H1 (cell line): ENCODE measurements at regions not wholly inside any gene's neighbourhood (a gene's known extent, or its start where the extent isn't known, plus 50 kb on each side); places are given as distances from the start of the nearest gene placed in this dataset.

Experiments used
- CTCF ChIA-PET: fragments of 300-600 bp; sonication (Branson Sonifier 250); formaldehyde crosslinking; loops from one replicate; lab custom pipeline; 2021; ENCODE audit not compliant: partially characterized antibody; lab: Charles Lee
- POLR2A ChIA-PET: fragments of 300-600 bp; sonication (Branson Sonifier 250); formaldehyde crosslinking; loops from one replicate; lab custom pipeline; 2021; ENCODE audit warnings: inconsistent platforms; ENCODE audit not compliant: partially characterized antibody; lab: Charles Lee
- DNase-seq, 2 experiments: peaks; one replicate each; pipeline versions ENCODE4 v3.0.0 to v3.0.0-alpha.2; 2010 to 2022; ENCODE audit warnings: low spot score in 2 of 2, low read depth in 1 of 2, mixed read lengths in 1 of 2
- FAIRE-seq: peaks from 2 replicates; lab custom pipeline; 2011; peaks lifted over from hg19 to GRCh38; lab: Jason Lieb, UNC
- H2AFZ ChIP-seq: 2 replicates; pipeline ENCODE4 v1.8.1; 2012; ENCODE audit warnings: low read length, inconsistent platforms
- H2AK5ac ChIP-seq: 2 replicates; pipeline ENCODE4 v1.6.1; 2013; ENCODE audit warnings: low read depth, low read length
- H2BK120ac ChIP-seq: replicated peaks from 2 replicates; pipeline ENCODE3; 2013; ENCODE audit warnings: low read depth, low read length, inconsistent platforms
- H2BK12ac ChIP-seq: 2 replicates; pipeline ENCODE4 v1.6.1; 2013; ENCODE audit warnings: low read depth, low read length
- H2BK15ac ChIP-seq: 2 replicates; pipeline ENCODE4 v1.6.1; 2013; ENCODE audit warnings: low read length
- H2BK20ac ChIP-seq: 2 replicates; pipeline ENCODE4 v1.6.1; 2013; ENCODE audit warnings: low read length
- H2BK5ac ChIP-seq: 2 replicates; pipeline ENCODE4 v1.6.1; 2013; ENCODE audit warnings: low read depth, low read length
- H3K14ac ChIP-seq: 2 replicates; pipeline ENCODE4 v1.6.1; 2013; ENCODE audit warnings: inconsistent platforms; ENCODE audit not compliant: insufficient read length
- H3K18ac ChIP-seq: 2 replicates; pipeline ENCODE4 v1.6.1; 2013; ENCODE audit warnings: low read length; ENCODE audit errors: extremely low read depth
- H3K23ac ChIP-seq: 2 replicates; pipeline ENCODE4 v1.6.1; 2013; ENCODE audit warnings: inconsistent platforms; ENCODE audit not compliant: insufficient read length
- H3K23me2 ChIP-seq: 2 replicates; pipeline ENCODE4 v1.6.1; 2013; ENCODE audit warnings: low read depth, low read length
- H3K27ac ChIP-seq: 2 replicates; pipeline ENCODE4 v1.6.1; 2011; ENCODE audit warnings: low read depth, low read length, inconsistent platforms
- H3K27me3 ChIP-seq, 4 experiments: replicated peaks in 1 of 4; 1 replicate in 1 of 4; 2 replicates in 3 of 4; pipeline versions ENCODE4 v1.6.1 to v1.8.1; 2011 to 2013; ENCODE audit warnings: low read length in 3 of 4, mild to moderate bottlenecking in 3 of 4, inconsistent platforms in 2 of 4, mixed read lengths in 2 of 4, moderate library complexity in 1 of 4; ENCODE audit not compliant: control insufficient read depth in 3 of 4, insufficient read depth in 3 of 4; ENCODE audit errors: extremely low read depth in 1 of 4
- H3K36me3 ChIP-seq, 4 experiments: 2 replicates each; pipeline versions ENCODE4 v1.6.1 to v1.8.1; 2011 to 2013; ENCODE audit warnings: mild to moderate bottlenecking in 4 of 4, low read length in 3 of 4, moderate library complexity in 2 of 4, control low read depth in 1 of 4, inconsistent platforms in 1 of 4; ENCODE audit not compliant: insufficient read depth in 4 of 4, control insufficient read depth in 2 of 4
- H3K4ac ChIP-seq: replicated peaks from 2 replicates; pipeline ENCODE3; 2013; ENCODE audit warnings: low read length, low read depth, mixed read lengths, inconsistent platforms; ENCODE audit not compliant: insufficient read length
- H3K4me1 ChIP-seq, 4 experiments: replicated peaks in 1 of 4; 1 replicate in 1 of 4; 2 replicates in 3 of 4; pipeline versions ENCODE4 v1.6.1 to v1.8.1; 2011 to 2013; ENCODE audit warnings: low read length in 3 of 4, inconsistent platforms in 2 of 4, mixed read lengths in 1 of 4; ENCODE audit not compliant: insufficient read depth in 4 of 4, control insufficient read depth in 3 of 4
- H3K4me2 ChIP-seq, 2 experiments: 2 replicates each; pipeline versions ENCODE4 v1.6.1 to v1.8.1; 2011 to 2013; ENCODE audit warnings: low read depth in 2 of 2, low read length in 2 of 2, control low read depth in 1 of 2, inconsistent platforms in 1 of 2, mild to moderate bottlenecking in 1 of 2; ENCODE audit not compliant: insufficient read depth in 1 of 2
- H3K4me3 ChIP-seq, 4 experiments: fragments of 200-600, 300-600 bp in 1 of 4; sonication (generic), shearing (Covaris generic), sonication (Bioruptor Twin) in 1 of 4; 2 replicates each; pipeline versions ENCODE4 v1.5.1 to v1.8.1; 2011 to 2016; ENCODE audit warnings: low read length in 4 of 4, low read depth in 3 of 4, control low read depth in 2 of 4, inconsistent platforms in 2 of 4, mild to moderate bottlenecking in 2 of 4, mixed read lengths in 1 of 4, moderate library complexity in 1 of 4; ENCODE audit not compliant: insufficient read depth in 2 of 4; ENCODE audit errors: extremely low read depth in 1 of 4
- H3K56ac ChIP-seq: replicated peaks from 2 replicates; pipeline ENCODE3; 2013; ENCODE audit warnings: low read depth, mild to moderate bottlenecking, mixed read lengths, low read length, inconsistent platforms; ENCODE audit not compliant: insufficient read length
- H3K79me1 ChIP-seq: 2 replicates; pipeline ENCODE4 v1.6.1; 2013; ENCODE audit warnings: low read depth, low read length, control low read depth
- H3K79me2 ChIP-seq, 2 experiments: 2 replicates each; pipeline versions ENCODE4 v1.6.1 to v1.8.1; 2012 to 2013; ENCODE audit warnings: low read length in 2 of 2, mild to moderate bottlenecking in 2 of 2, inconsistent platforms in 1 of 2; ENCODE audit not compliant: insufficient read depth in 2 of 2, control insufficient read depth in 1 of 2
- H3K9ac ChIP-seq, 4 experiments: replicated peaks in 1 of 4; 1 replicate in 1 of 4; 2 replicates in 3 of 4; pipeline versions ENCODE4 v1.6.1 to v1.8.1; 2011 to 2013; ENCODE audit warnings: low read depth in 3 of 4, low read length in 3 of 4, control low read depth in 2 of 4, mild to moderate bottlenecking in 2 of 4, moderate library complexity in 2 of 4, inconsistent platforms in 1 of 4; ENCODE audit errors: extremely low read depth in 1 of 4
- H3K9me3 ChIP-seq, 2 experiments: 2 replicates each; pipeline versions ENCODE4 v1.6.1 to v1.8.1; 2012 to 2013; ENCODE audit warnings: mild to moderate bottlenecking in 2 of 2, moderate library complexity in 2 of 2, control low read depth in 1 of 2, inconsistent platforms in 1 of 2, low read depth in 1 of 2, low read length in 1 of 2, mixed read lengths in 1 of 2; ENCODE audit not compliant: insufficient read depth in 2 of 2
- H4K20me1 ChIP-seq, 2 experiments: replicated peaks in 1 of 2; 2 replicates each; pipeline versions ENCODE3 to v1.8.1; 2011 to 2013; ENCODE audit warnings: inconsistent platforms in 2 of 2, low read length in 2 of 2, mild to moderate bottlenecking in 1 of 2; ENCODE audit not compliant: insufficient read depth in 2 of 2, control insufficient read depth in 1 of 2
- H4K5ac ChIP-seq: 2 replicates; pipeline ENCODE4 v1.6.1; 2013; ENCODE audit warnings: low read length, low read depth, mixed read lengths, inconsistent platforms; ENCODE audit not compliant: insufficient read length
- H4K8ac ChIP-seq: 2 replicates; pipeline ENCODE4 v1.8.0; 2013; ENCODE audit warnings: mild to moderate bottlenecking, moderate library complexity, low read length, inconsistent platforms; ENCODE audit not compliant: insufficient read depth; ENCODE audit errors: extremely low read depth
- H4K91ac ChIP-seq: replicated peaks from 2 replicates; pipeline ENCODE3; 2013; ENCODE audit warnings: low read length, mixed read lengths, inconsistent platforms; ENCODE audit not compliant: insufficient read length
- GTF2F1 ChIP-seq: IDR thresholded peaks from 2 replicates; pipeline ENCODE4 v1.6.1; 2012; ENCODE audit warnings: low read depth, low read length, improper control_type of control experiment, borderline replicate concordance
- HDAC2 ChIP-seq, 2 experiments: fragments of 300-600 bp in 1 of 2; sonication (generic) in 1 of 2; IDR thresholded peaks; 2 replicates each; pipeline ENCODE4 v1.6.1; 2011 to 2012; ENCODE audit warnings: low read depth in 2 of 2, low read length in 2 of 2, mild to moderate bottlenecking in 2 of 2, moderate library complexity in 2 of 2, borderline replicate concordance in 1 of 2, inconsistent platforms in 1 of 2
- HDAC6 ChIP-seq: IDR thresholded peaks from one replicate; pipeline ENCODE4 v1.7.1; 2012; ENCODE audit warnings: low read depth, mild to moderate bottlenecking, inconsistent platforms, low read length, moderate library complexity
- JUN ChIP-seq: IDR thresholded peaks from 2 replicates; pipeline ENCODE4 v1.6.1; 2011; ENCODE audit warnings: low read depth, mild to moderate bottlenecking, improper control_type of control experiment, low read length
- KDM4A ChIP-seq: IDR thresholded peaks from one replicate; pipeline ENCODE4 v1.7.1; 2012; ENCODE audit warnings: low read depth, mild to moderate bottlenecking, moderate library complexity, low read length, inconsistent platforms; ENCODE audit not compliant: severe bottlenecking
- NANOG ChIP-seq: IDR thresholded peaks from 2 replicates; pipeline ENCODE4 v1.6.1; 2011; ENCODE audit warnings: low read length, low read depth, mild to moderate bottlenecking, inconsistent platforms; ENCODE audit not compliant: insufficient read depth, poor library complexity, severe bottlenecking
- PHF8 ChIP-seq: fragments of 200-600 bp; sonication (generic); conservative IDR thresholded peaks from 2 replicates; pipeline ENCODE4 v1.7.1; 2012; ENCODE audit warnings: low read depth, mild to moderate bottlenecking, inconsistent platforms, low read length, moderate library complexity
- POLR2A ChIP-seq, 2 experiments: IDR thresholded peaks; 1 replicate in 1 of 2; 2 replicates in 1 of 2; pipeline ENCODE4 v1.6.1; 2011; ENCODE audit warnings: low read depth in 2 of 2, low read length in 2 of 2, mild to moderate bottlenecking in 2 of 2; ENCODE audit errors: control extremely low read depth in 1 of 2
- POLR2AphosphoS5 ChIP-seq: IDR thresholded peaks from 2 replicates; pipeline ENCODE4 v1.6.1; 2011; ENCODE audit warnings: low read depth, low read length
- RBBP5 ChIP-seq: IDR thresholded peaks from 2 replicates; pipeline ENCODE4 v1.7.1; 2012; ENCODE audit warnings: low read depth, mild to moderate bottlenecking, inconsistent platforms, low read length, moderate library complexity, borderline replicate concordance
- SIN3A ChIP-seq, 2 experiments: IDR thresholded peaks in 1 of 2; conservative IDR thresholded peaks in 1 of 2; 2 replicates each; pipeline ENCODE4 v1.6.1; 2011 to 2012; ENCODE audit warnings: low read length in 2 of 2, improper control_type of control experiment in 1 of 2, low read depth in 1 of 2, mild to moderate bottlenecking in 1 of 2
- SIRT6 ChIP-seq: IDR thresholded peaks from one replicate; pipeline ENCODE4 v1.7.1; 2012; ENCODE audit warnings: low read length, inconsistent platforms
- SRF ChIP-seq: IDR thresholded peaks from 2 replicates; pipeline ENCODE4 v1.6.1; 2011; ENCODE audit warnings: mild to moderate bottlenecking, low read depth, low read length, moderate library complexity
- TEAD4 ChIP-seq: IDR thresholded peaks from 2 replicates; pipeline ENCODE4 v1.6.1; 2012; ENCODE audit warnings: low read depth, low read length, inconsistent platforms, mixed read lengths
- USF2 ChIP-seq: IDR thresholded peaks from 2 replicates; pipeline ENCODE4 v1.6.1; 2011; ENCODE audit warnings: low read length, improper control_type of control experiment

GRCh38 chr14:38053666-38054065 is 154.0 kb upstream of the SSTR1 start:
- Histone ChIP-seq H4K20me1 (no peaks in the 10 kb centered on the region), H3K79me1 (no peaks in the 10 kb centered on the region), H2BK12ac (no peak overlapping the region), H3K23ac (no peak overlapping the region), H3K36me3 (no peaks in the 10 kb centered on the region), H2BK120ac (no peak overlapping the region), H3K9ac (no peak overlapping the region), H2BK5ac (no peak overlapping the region), H3K79me2 (no peaks in the 10 kb centered on the region), H3K56ac (no peak overlapping the region), H4K8ac (no peak overlapping the region), H3K4ac (no peak overlapping the region), H2BK20ac (no peak overlapping the region), H3K4me2 (no peak overlapping the region), H3K14ac (no peak overlapping the region), H3K18ac (no peak overlapping the region), H3K4me1 (peaks cover 0 to 3% (median 0%) of the 10 kb centered on the region in 4 experiments; a peak in 2 of 7 replicates), H3K9me3 (no peaks in the 10 kb centered on the region; a peak in 1 of 4 replicates), H3K23me2 (no peaks in the 10 kb centered on the region), H2AK5ac (no peak overlapping the region), H2BK15ac (no peak overlapping the region), H4K91ac (no peak overlapping the region), H3K27ac (no peak overlapping the region), H4K5ac (no peak overlapping the region), H3K4me3 (no peak overlapping the region), H3K27me3 (peaks cover 0 to 3% (median 0%) of the 10 kb centered on the region in 4 experiments; a peak in 1 of 7 replicates), H2AFZ (no peak overlapping the region)
- DNase-seq (no peak), FAIRE-seq (peak; percentile 32)
- POLR2A ChIA-PET: interaction anchor here (1.3 to 1.6 kb wide), 2 partner anchors 143 to 145 kb away, joined by 3 to 4 read pairs; no protein-coding TSS in a partner anchor
- CTCF ChIA-PET: no interaction called here
- TF ChIP-seq PHF8 (no peak), HDAC2 (IDR thresholded peaks at IDR 0.05; ENCODE audit: borderline replicate concordance in 1 of 2, low read depth in 2 of 2, low read length in 2 of 2) (no peak), GTF2F1 (no peak), KDM4A (no peak), RBBP5 (no peak), POLR2AphosphoS5 (no peak), TEAD4 (no peak), SRF (no peak), USF2 (no peak), SIN3A (conservative IDR thresholded peaks at IDR 0.05 in 1 of 2, IDR thresholded peaks at IDR 0.05 in 1 of 2; ENCODE audit: low read depth in 1 of 2, low read length in 2 of 2) (no peak), HDAC6 (no peak), POLR2A (IDR thresholded peaks at IDR 0.05; ENCODE audit: control extremely low read depth in 1 of 2, low read depth in 2 of 2, low read length in 2 of 2) (no peak), SIRT6 (no peak), JUN (no peak), NANOG (no peak)
